Epithelial cell of esophagus (primary cell): ENCODE measurements at regions not wholly inside any gene's neighbourhood (a gene's known extent, or its start where the extent isn't known, plus 50 kb on each side); places are given as distances from the start of the nearest gene placed in this dataset.
"Not testable (repeated sequence)": the region's sequence is repeated elsewhere in the genome, so short reads cannot be mapped to it uniquely, and the experiment has no call there.

Source experiments
- DNase-seq: peaks from one replicate; pipeline ENCODE4 v3.0.0; 2010; ENCODE audit warnings: low read depth
- H3K4me3 ChIP-seq: 2 replicates; pipeline ENCODE4 v1.5.1; 2011; ENCODE audit warnings: mild to moderate bottlenecking, low read length, control low read depth
- CTCF ChIP-seq: IDR thresholded peaks from 2 replicates; pipeline ENCODE4 v1.5.1; 2011; ENCODE audit warnings: low read depth, mild to moderate bottlenecking, low read length, control low read depth, inconsistent platforms; ENCODE audit not compliant: insufficient read depth; ENCODE audit errors: missing control alignments

GRCh38 chr2:117308861-117309770 lies 505.4 kb upstream of the DDX18 start:
- no peak for TF ChIP-seq CTCF
- no peak overlapping the region for H3K4me3 ChIP-seq
- no peak for DNase-seq

GRCh38 chr2:117321816-117322215 lies 492.7 kb upstream of the DDX18 start:
- H3K4me3 ChIP-seq, result no peak overlapping the region
- no peak for TF ChIP-seq CTCF
- DNase-seq, result peak; percentile 66

- no peak for DNase-seq
- no peak overlapping the region for H3K4me3 ChIP-seq
- TF ChIP-seq CTCF, result no peak
Observed at GRCh38 chr2:117323331-117323730, 491.2 kb upstream of the DDX18 start.

GRCh38 chr2:117330641-117331040 lies 483.9 kb upstream of the DDX18 start:
- H3K4me3 ChIP-seq, result no peak overlapping the region
- TF ChIP-seq CTCF, result no peak
- DNase-seq, result no peak

GRCh38 chr2:117335967-117336366 lies 478.5 kb upstream of the DDX18 start:
- no peak for DNase-seq
- H3K4me3 ChIP-seq, result no peak overlapping the region
- TF ChIP-seq CTCF, result no peak

- no peak overlapping the region for H3K4me3 ChIP-seq
- DNase-seq, result no peak
- no peak for TF ChIP-seq CTCF
Observed at GRCh38 chr2:117336496-117336895, 478.0 kb upstream of the DDX18 start.

GRCh38 chr2:117337981-117338380 lies 476.5 kb upstream of the DDX18 start:
- not testable (repeated sequence) for DNase-seq

More at GRCh38 chr2:117337981-117338380, 476.5 kb upstream of the DDX18 start:
- H3K4me3 ChIP-seq, result not testable (repeated sequence)
